ENCODE measurements at regions not wholly inside any gene's neighbourhood (a gene's known extent, or its start where the extent isn't known, plus 50 kb on each side); places are given as distances from the start of the nearest gene placed in this dataset.
A peak's percentile ranks its signal among the peaks of the same experiment; 100 is the strongest.

DNA sequence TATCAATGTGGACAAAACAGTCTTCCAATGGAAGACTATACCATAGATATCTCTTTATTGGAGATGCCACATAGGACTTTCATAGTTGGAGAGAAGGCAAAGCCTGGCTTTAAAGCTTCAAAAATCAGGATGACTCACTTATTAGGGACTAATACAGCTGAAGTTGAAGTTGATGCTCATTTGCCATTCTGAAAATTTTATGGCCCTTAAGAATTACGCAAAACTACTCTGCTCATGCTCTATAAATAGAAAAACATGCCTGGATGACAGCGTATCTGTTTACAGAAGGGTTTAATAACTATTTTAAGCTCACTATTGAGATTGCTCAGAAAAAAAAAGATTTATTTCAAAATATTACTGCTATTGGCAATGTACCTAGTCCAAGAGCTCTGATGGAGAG lies 155.5 kb upstream of the DST start:
- Histone ChIP-seq H3K4me1 (ENCODE audit: insufficient read depth, low read length) (peaks cover 19% of the 10 kb centered on the region), H3K14ac (ENCODE audit: insufficient read depth, low read length) (no peak overlapping the region), H3K9ac (ENCODE audit: extremely low read depth, insufficient read length, low read length) (no peak overlapping the region), H3K4ac (ENCODE audit: low read depth, low read length) (no peak overlapping the region), H2BK15ac (ENCODE audit: low read depth, low read length) (no peak overlapping the region), H2BK20ac (ENCODE audit: low read depth, low read length, poor library complexity, severe bottlenecking) (no peak overlapping the region), H3K23ac (ENCODE audit: insufficient read length, low read depth, low read length) (no peak overlapping the region), H3K18ac (ENCODE audit: insufficient read length, low read depth, low read length) (no peak overlapping the region), H3K9me3 (ENCODE audit: control insufficient read depth, low read depth, low read length) (no peaks in the 10 kb centered on the region), H4K8ac (replicated peaks; ENCODE audit: insufficient read length, low read depth, low read length) (no peak overlapping the region), H3K79me1 (ENCODE audit: insufficient read depth, low read depth, low read length, poor library complexity, severe bottlenecking) (peaks cover 8% of the 10 kb centered on the region), H4K20me1 (ENCODE audit: control insufficient read depth, insufficient read depth, insufficient read length) (no peaks in the 10 kb centered on the region), H3K27ac (ENCODE audit: insufficient read length, low read depth, low read length) (peak overlapping the region; percentile 10), H3T11ph (ENCODE audit: low read length) (no peak overlapping the region), H3K79me2 (ENCODE audit: insufficient read depth, low read length) (peaks cover 13% of the 10 kb centered on the region; the same call in 1 of the 2 replicates), H3K27me3 (ENCODE audit: insufficient read depth, low read length) (no peaks in the 10 kb centered on the region), H2AFZ (ENCODE audit: low read length) (no peak overlapping the region), H3K56ac (ENCODE audit: insufficient read length, low read depth, low read length) (no peak overlapping the region), H4K5ac (ENCODE audit: insufficient read length, low read depth, low read length) (no peak overlapping the region), H4K91ac (ENCODE audit: insufficient read length, low read depth, low read length) (no peak overlapping the region), H2BK12ac (ENCODE audit: insufficient read length, low read depth, low read length) (no peak overlapping the region), H3K4me2 (ENCODE audit: insufficient read depth, insufficient read length, low read length) (no peak overlapping the region), H2BK120ac (ENCODE audit: low read depth, low read length, poor library complexity, severe bottlenecking) (no peak overlapping the region), H3K23me2 (ENCODE audit: insufficient read length, low read depth, low read length, poor library complexity, severe bottlenecking) (no peaks in the 10 kb centered on the region), H2BK5ac (ENCODE audit: insufficient read length, low read length) (no peak overlapping the region), H2AK5ac (ENCODE audit: insufficient read length, low read length) (no peak overlapping the region)
- Mint-ChIP-seq H3K36me3 (ENCODE audit: insufficient read depth in 1 of 3, low read depth in 3 of 3) (peaks cover 0 to 3% (median 0%) of the 10 kb centered on the region in 3 experiments; a peak in 1 of 7 replicates), H3K27me3 (ENCODE audit: low read depth) (no peaks in the 10 kb centered on the region), H3K9me3 (no peaks in the 10 kb centered on the region), H3K27ac (no peak overlapping the region), H3K4me3 (no peak overlapping the region), H3K4me1 (peaks cover 59 to 61% of the 10 kb centered on the region in 2 experiments)
- TF ChIP-seq, protein P1, sequence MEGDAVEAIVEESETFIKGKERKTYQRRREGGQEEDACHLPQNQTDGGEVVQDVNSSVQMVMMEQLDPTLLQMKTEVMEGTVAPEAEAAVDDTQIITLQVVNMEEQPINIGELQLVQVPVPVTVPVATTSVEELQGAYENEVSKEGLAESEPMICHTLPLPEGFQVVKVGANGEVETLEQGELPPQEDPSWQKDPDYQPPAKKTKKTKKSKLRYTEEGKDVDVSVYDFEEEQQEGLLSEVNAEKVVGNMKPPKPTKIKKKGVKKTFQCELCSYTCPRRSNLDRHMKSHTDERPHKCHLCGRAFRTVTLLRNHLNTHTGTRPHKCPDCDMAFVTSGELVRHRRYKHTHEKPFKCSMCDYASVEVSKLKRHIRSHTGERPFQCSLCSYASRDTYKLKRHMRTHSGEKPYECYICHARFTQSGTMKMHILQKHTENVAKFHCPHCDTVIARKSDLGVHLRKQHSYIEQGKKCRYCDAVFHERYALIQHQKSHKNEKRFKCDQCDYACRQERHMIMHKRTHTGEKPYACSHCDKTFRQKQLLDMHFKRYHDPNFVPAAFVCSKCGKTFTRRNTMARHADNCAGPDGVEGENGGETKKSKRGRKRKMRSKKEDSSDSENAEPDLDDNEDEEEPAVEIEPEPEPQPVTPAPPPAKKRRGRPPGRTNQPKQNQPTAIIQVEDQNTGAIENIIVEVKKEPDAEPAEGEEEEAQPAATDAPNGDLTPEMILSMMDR (conservative IDR thresholded peaks at IDR 0.05) = no peak
- no peak for DNase-seq
- no CpG with 5 or more reads among the region's 2 CpGs for WGBS (ENCODE audit: extremely low coverage, insufficient read length, low lambda C conversion rate)
